NCI-H2196 treated with DMSO at 0.1 percent for 48 hours (cell line): ENCODE measurements at regions not wholly inside any gene's neighbourhood (a gene's known extent, or its start where the extent isn't known, plus 50 kb on each side); places are given as distances from the start of the nearest gene placed in this dataset.
"Not testable (repeated sequence)": the region's sequence is repeated elsewhere in the genome, so short reads cannot be mapped to it uniquely, and the experiment has no call there.

Source experiments
- DNase-seq: peaks from one replicate; lab custom pipeline; 2025; ENCODE audit not compliant: unreplicated experiment; lab: John Stamatoyannopoulos, UW

- DNase-seq = no peak
Observed at GRCh38 chr14:83607682-83608081, 1922.3 kb upstream of the FLRT2 start.

GRCh38 chr14:83611491-83611890 lies 1918.5 kb upstream of the FLRT2 start:
- no peak for DNase-seq

GRCh38 chr14:83611906-83612390 lies 1918.0 kb upstream of the FLRT2 start:
- DNase-seq = no peak

- DNase-seq = no peak
Observed at GRCh38 chr14:83614956-83615355, 1915.0 kb upstream of the FLRT2 start.

GRCh38 chr14:83624541-83624940 lies 1905.4 kb upstream of the FLRT2 start:
- no peak for DNase-seq

- no peak for DNase-seq
Observed at GRCh38 chr14:83632375-83632774, 1897.6 kb upstream of the FLRT2 start.

GRCh38 chr14:83638748-83639504 lies 1891.0 kb upstream of the FLRT2 start:
- no peak for DNase-seq

- not testable (repeated sequence) for DNase-seq
Observed at GRCh38 chr14:83639505-83639875, 1890.5 kb upstream of the FLRT2 start.

- no peak for DNase-seq
Observed at GRCh38 chr14:83646228-83646627, 1883.7 kb upstream of the FLRT2 start.

- no peak for DNase-seq
Observed at GRCh38 chr14:83660597-83660996, 1869.3 kb upstream of the FLRT2 start.

GRCh38 chr14:83664389-83664788 lies 1865.6 kb upstream of the FLRT2 start:
- DNase-seq = no peak

GRCh38 chr14:83689265-83689664 lies 1840.7 kb upstream of the FLRT2 start:
- no peak for DNase-seq

GRCh38 chr14:83697099-83697498 lies 1832.8 kb upstream of the FLRT2 start:
- DNase-seq = no peak

GRCh38 chr14:83702619-83703018 lies 1827.3 kb upstream of the FLRT2 start:
- no peak for DNase-seq

- no peak for DNase-seq
Observed at GRCh38 chr14:83706231-83706954, 1823.6 kb upstream of the FLRT2 start.

GRCh38 chr14:83707056-83707455 lies 1822.9 kb upstream of the FLRT2 start:
- no peak for DNase-seq

- DNase-seq = no peak
Observed at GRCh38 chr14:83709116-83709515, 1820.8 kb upstream of the FLRT2 start.

- DNase-seq = no peak
Observed at GRCh38 chr14:83711046-83711445, 1818.9 kb upstream of the FLRT2 start.

- no peak for DNase-seq
Observed at GRCh38 chr14:83712418-83713129, 1817.4 kb upstream of the FLRT2 start.

GRCh38 chr14:83713732-83714131 lies 1816.2 kb upstream of the FLRT2 start:
- DNase-seq = no peak

- DNase-seq = no peak
Observed at GRCh38 chr14:83714151-83714550, 1815.8 kb upstream of the FLRT2 start.

- DNase-seq = not testable (repeated sequence)
Observed at GRCh38 chr14:83719435-83719834, 1810.5 kb upstream of the FLRT2 start.
